ENCODE measurements at regions not wholly inside any gene's neighbourhood (a gene's known extent, or its start where the extent isn't known, plus 50 kb on each side); places are given as distances from the start of the nearest gene placed in this dataset.

- TF ChIP-seq, protein P1, sequence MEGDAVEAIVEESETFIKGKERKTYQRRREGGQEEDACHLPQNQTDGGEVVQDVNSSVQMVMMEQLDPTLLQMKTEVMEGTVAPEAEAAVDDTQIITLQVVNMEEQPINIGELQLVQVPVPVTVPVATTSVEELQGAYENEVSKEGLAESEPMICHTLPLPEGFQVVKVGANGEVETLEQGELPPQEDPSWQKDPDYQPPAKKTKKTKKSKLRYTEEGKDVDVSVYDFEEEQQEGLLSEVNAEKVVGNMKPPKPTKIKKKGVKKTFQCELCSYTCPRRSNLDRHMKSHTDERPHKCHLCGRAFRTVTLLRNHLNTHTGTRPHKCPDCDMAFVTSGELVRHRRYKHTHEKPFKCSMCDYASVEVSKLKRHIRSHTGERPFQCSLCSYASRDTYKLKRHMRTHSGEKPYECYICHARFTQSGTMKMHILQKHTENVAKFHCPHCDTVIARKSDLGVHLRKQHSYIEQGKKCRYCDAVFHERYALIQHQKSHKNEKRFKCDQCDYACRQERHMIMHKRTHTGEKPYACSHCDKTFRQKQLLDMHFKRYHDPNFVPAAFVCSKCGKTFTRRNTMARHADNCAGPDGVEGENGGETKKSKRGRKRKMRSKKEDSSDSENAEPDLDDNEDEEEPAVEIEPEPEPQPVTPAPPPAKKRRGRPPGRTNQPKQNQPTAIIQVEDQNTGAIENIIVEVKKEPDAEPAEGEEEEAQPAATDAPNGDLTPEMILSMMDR (IDR thresholded peaks at IDR 0.05; ENCODE audit: unreplicated experiment) = no peak
- Mint-ChIP-seq H3K36me3 (ENCODE audit: insufficient read depth, unreplicated experiment) (no peaks in the 10 kb centered on the region), H3K4me3 (ENCODE audit: low read depth, unreplicated experiment) (no peak overlapping the region), H3K27ac (ENCODE audit: unreplicated experiment) (no peak overlapping the region), H3K9me3 (ENCODE audit: low read depth, unreplicated experiment) (no peaks in the 10 kb centered on the region), H3K4me1 (ENCODE audit: low read depth, unreplicated experiment) (no peaks in the 10 kb centered on the region), H3K27me3 (ENCODE audit: unreplicated experiment) (no peaks in the 10 kb centered on the region)
- no peak for DNase-seq
- intact Hi-C loops (cut with micrococcal nuclease; ENCODE audit: unreplicated experiment) = no loop called here
- CTCF ChIA-PET = no interaction called here
- BruUV-seq (replicated peaks) = no TSS peak
Observed at GRCh38 chr3:41073190-41073589, 126.1 kb upstream of the CTNNB1 start.

DNA sequence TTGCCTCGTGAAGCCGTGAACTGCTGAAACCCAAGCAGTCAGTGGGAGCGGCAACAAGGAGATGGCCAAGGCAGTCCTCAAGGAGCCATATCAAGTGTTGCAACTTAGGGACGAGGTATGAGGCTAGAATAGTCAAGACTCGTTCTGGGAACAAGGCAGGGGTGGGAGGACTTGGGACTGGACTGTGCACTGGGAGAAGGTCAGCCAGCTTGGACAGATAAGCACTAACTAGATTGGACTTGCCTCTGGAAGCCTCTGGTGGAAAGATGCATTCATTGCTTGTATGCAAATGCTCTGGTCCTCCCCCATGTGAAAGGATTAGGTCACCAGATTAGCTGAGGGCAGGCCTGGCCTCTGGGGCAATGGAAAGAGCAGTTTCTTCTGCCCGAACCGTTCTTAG, 123.3 kb upstream of the CTNNB1 start:
- BruUV-seq (replicated peaks) = no TSS peak
- TF ChIP-seq, protein P1 (IDR thresholded peaks at IDR 0.05; ENCODE audit: unreplicated experiment) = no peak
- Mint-ChIP-seq H3K36me3 (ENCODE audit: insufficient read depth, unreplicated experiment) (no peaks in the 10 kb centered on the region), H3K27ac (ENCODE audit: unreplicated experiment) (no peak overlapping the region), H3K27me3 (ENCODE audit: unreplicated experiment) (peaks cover 25% of the 10 kb centered on the region), H3K4me1 (ENCODE audit: low read depth, unreplicated experiment) (no peaks in the 10 kb centered on the region), H3K4me3 (ENCODE audit: low read depth, unreplicated experiment) (no peak overlapping the region), H3K9me3 (ENCODE audit: low read depth, unreplicated experiment) (no peaks in the 10 kb centered on the region)
- CTCF ChIA-PET = no interaction called here
- intact Hi-C loops (cut with micrococcal nuclease; ENCODE audit: unreplicated experiment) = no loop called here
- DNase-seq = no peak

GRCh38 chr3:41076399-41076798, 122.9 kb upstream of the CTNNB1 start:
- no peak overlapping the region for H3K4me3 Mint-ChIP-seq (ENCODE audit: low read depth, unreplicated experiment)
- DNase-seq = no peak
- peaks cover 29% of the 10 kb centered on the region for H3K27me3 Mint-ChIP-seq (ENCODE audit: unreplicated experiment)
- no peaks in the 10 kb centered on the region for H3K9me3 Mint-ChIP-seq (ENCODE audit: low read depth, unreplicated experiment)
- H3K27ac Mint-ChIP-seq (ENCODE audit: unreplicated experiment) = no peak overlapping the region
- intact Hi-C loops (cut with micrococcal nuclease; ENCODE audit: unreplicated experiment) = no loop called here
- H3K36me3 Mint-ChIP-seq (ENCODE audit: insufficient read depth, unreplicated experiment) = no peaks in the 10 kb centered on the region
- TF ChIP-seq, protein P1 (IDR thresholded peaks at IDR 0.05; ENCODE audit: unreplicated experiment) = no peak
- no peaks in the 10 kb centered on the region for H3K4me1 Mint-ChIP-seq (ENCODE audit: low read depth, unreplicated experiment)
- CTCF ChIA-PET = interaction anchor here (0.6 kb wide), 1 partner anchor 947 kb away, joined by 3 read pairs; no protein-coding TSS in a partner anchor
- BruUV-seq (replicated peaks) = no TSS peak

DNA sequence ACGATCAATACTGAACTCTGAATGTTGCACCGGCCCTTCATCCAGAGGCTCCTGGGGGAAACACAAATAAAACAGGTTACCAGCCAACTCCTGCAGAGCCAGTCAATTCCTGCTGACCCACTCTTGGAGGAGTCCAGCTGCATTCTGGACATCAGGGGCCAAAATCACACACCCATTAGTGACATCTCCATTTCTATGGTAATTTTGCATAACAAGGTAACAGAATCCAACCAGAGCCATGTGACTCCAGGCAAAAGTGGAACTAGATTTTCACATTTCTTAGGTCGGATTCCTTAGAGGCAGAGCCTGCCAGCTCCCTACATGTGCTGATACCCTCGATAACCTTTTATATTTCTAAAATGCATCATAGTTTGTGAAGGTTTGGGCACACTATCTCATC, 119.2 kb upstream of the CTNNB1 start:
- intact Hi-C loops (cut with micrococcal nuclease; ENCODE audit: unreplicated experiment) = no loop called here
- TF ChIP-seq, protein P1 (IDR thresholded peaks at IDR 0.05; ENCODE audit: unreplicated experiment) = no peak
- Mint-ChIP-seq H3K27me3 (ENCODE audit: unreplicated experiment) (peaks cover 62% of the 10 kb centered on the region), H3K4me1 (ENCODE audit: low read depth, unreplicated experiment) (no peaks in the 10 kb centered on the region), H3K36me3 (ENCODE audit: insufficient read depth, unreplicated experiment) (no peaks in the 10 kb centered on the region), H3K9me3 (ENCODE audit: low read depth, unreplicated experiment) (no peaks in the 10 kb centered on the region), H3K27ac (ENCODE audit: unreplicated experiment) (no peak overlapping the region), H3K4me3 (ENCODE audit: low read depth, unreplicated experiment) (no peak overlapping the region)
- BruUV-seq (replicated peaks) = no TSS peak
- CTCF ChIA-PET = no interaction called here
- no peak for DNase-seq

All from Calu3 (cell line).